AG04449 (cell line): ENCODE measurements at regions not wholly inside any gene's neighbourhood (a gene's known extent, or its start where the extent isn't known, plus 50 kb on each side); places are given as distances from the start of the nearest gene placed in this dataset.
A peak's percentile ranks its signal among the peaks of the same experiment; 100 is the strongest.

ENCODE experiments used
- CTCF ChIA-PET: fragments of 350-600 bp; formaldehyde crosslinking; extraction: SDS; loops from one replicate; lab custom pipeline; 2021; ENCODE audit warnings: antibody characterized with exemption; lab: Yijun Ruan, JAX
- POLR2A ChIA-PET: fragments of 400-600, 350-600 bp; formaldehyde crosslinking; extraction: SDS; loops from one replicate; lab custom pipeline; 2020; ENCODE audit warnings: antibody characterized with exemption, inconsistent platforms; lab: Yijun Ruan, JAX
- DNase-seq: peaks from one replicate; pipeline ENCODE4 v3.0.0-alpha.2; 2010; ENCODE audit warnings: low read depth, low spot score
- H3K4me3 ChIP-seq: 2 replicates; pipeline ENCODE4 v1.5.1; 2011; ENCODE audit warnings: low read depth, mild to moderate bottlenecking, control low read depth, low read length
- TF ChIP-seq, protein P1 (sequence below): IDR thresholded peaks from one replicate; pipeline ENCODE4 v1.5.1; 2011; ENCODE audit warnings: mild to moderate bottlenecking, moderate library complexity, low read length, control low read depth, inconsistent platforms; ENCODE audit not compliant: insufficient read depth; ENCODE audit errors: missing control alignments

DNA sequence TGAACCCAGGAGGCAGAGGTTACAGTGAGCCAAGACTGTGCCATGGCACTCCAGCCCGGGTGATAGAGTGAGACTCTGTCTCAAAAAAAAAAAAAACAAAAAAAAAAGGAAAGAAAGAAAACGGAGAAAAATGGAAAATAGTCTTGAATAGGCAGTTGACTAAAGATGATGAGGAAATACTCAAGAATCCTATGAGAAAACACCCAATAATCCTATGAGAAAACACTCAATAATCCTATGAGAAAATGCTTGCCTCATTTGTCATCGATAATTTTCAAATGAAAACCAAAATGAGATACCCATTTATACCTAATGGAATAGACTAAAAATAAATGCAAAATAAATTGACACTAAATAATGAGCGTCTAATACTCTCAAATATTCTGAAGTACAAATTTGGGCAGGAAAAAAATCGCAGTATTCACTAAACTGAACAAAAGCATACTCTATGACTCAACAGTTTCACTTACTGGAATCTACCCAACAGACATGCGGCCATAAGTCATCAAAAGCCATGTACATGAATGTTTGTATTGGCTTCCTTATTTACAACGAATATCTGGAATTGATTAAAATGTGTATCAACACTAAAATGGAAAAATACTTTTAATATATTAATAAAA lies 733.9 kb upstream of the CHRM3 start:
- ChIA-PET CTCF (no interaction called here), POLR2A (no interaction called here)
- DNase-seq = no peak
- TF ChIP-seq, protein P1, sequence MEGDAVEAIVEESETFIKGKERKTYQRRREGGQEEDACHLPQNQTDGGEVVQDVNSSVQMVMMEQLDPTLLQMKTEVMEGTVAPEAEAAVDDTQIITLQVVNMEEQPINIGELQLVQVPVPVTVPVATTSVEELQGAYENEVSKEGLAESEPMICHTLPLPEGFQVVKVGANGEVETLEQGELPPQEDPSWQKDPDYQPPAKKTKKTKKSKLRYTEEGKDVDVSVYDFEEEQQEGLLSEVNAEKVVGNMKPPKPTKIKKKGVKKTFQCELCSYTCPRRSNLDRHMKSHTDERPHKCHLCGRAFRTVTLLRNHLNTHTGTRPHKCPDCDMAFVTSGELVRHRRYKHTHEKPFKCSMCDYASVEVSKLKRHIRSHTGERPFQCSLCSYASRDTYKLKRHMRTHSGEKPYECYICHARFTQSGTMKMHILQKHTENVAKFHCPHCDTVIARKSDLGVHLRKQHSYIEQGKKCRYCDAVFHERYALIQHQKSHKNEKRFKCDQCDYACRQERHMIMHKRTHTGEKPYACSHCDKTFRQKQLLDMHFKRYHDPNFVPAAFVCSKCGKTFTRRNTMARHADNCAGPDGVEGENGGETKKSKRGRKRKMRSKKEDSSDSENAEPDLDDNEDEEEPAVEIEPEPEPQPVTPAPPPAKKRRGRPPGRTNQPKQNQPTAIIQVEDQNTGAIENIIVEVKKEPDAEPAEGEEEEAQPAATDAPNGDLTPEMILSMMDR = no peak
- H3K4me3 ChIP-seq = no peak overlapping the region

DNA sequence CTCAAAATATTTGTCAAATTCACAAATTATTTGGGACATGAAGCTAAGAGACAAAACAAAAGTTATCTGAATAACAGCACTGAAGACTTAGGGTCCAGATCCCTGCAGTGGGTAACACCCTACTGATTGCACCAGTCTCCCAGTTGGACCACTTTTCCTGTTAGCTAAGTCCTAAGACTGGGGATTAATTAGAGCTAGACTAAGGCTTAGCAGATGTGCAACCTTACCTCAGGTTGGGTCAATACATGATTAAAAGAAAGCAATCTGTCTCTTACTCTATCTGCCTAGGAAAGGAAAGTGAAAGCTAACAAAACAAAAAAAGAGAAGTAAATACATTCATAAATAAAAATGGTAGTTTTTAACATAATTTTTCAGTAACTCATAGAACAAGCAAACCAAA lies 737.2 kb upstream of the CHRM3 start:
- TF ChIP-seq, protein P1 = no peak
- POLR2A ChIA-PET = no interaction called here
- no peak for DNase-seq
- CTCF ChIA-PET = no interaction called here
- H3K4me3 ChIP-seq = no peak overlapping the region

DNA sequence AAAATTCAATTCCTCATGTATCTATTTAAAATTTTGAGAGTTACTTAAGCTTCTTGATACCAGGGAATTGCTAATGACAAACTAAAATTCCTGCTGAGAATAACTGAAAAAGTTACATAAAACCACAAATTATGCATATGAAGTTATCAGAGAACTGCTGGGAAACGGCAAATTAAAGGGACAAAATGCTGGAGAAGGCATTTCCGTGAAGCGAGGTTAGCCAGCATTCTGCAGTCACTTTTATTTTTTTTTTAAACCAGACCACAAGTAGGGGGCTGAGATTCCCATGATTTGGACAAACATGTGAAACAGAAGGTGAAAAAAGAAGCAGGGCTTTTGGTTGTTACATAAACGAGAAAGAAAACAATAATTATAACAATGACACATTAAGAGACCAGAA lies 737.6 kb upstream of the CHRM3 start:
- DNase-seq = no peak
- TF ChIP-seq, protein P1 = no peak
- H3K4me3 ChIP-seq = no peak overlapping the region
- POLR2A ChIA-PET = no interaction called here
- CTCF ChIA-PET = no interaction called here

DNA sequence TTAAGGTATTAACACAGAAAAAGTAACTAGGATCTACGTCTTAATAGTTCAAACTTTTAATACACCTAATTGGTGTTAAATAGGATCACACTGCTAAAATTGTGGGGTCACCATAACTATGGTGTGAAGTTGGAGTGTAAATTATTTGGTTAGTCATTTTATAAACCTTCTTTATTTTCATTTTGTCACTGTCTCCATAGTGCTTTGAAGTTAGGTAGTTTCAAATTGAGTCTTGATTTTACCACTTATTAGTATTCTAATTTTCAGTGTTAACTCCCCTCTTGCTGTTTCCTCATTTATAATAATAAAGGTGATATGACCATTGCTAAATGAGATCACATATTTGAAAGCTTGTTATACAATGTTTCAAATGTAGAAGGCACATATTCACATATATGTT lies 738.1 kb upstream of the CHRM3 start:
- TF ChIP-seq, protein P1 = no peak
- DNase-seq = no peak
- ChIA-PET CTCF (no interaction called here), POLR2A (no interaction called here)
- H3K4me3 ChIP-seq = no peak overlapping the region

DNA sequence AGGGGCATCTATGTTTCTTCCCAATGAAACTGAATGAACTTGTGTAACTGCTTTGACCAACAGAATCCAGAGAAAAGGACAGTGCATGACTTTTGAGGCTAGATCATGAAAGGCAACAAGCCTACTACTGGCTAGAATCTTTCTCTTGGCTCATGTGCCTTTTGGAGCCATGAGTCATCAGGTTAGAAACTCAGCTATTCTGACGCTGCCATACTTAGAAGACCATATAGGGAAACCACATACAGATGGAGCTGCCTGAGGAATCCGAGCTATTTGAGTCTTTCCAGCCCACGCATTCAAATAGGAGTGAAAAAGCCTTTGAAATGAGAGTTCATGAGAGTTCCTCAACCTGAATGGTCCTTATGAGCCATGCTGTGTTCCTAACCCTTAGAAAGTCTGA lies 738.5 kb upstream of the CHRM3 start:
- TF ChIP-seq, protein P1 = no peak
- ChIA-PET POLR2A (no interaction called here), CTCF (no interaction called here)
- no peak overlapping the region for H3K4me3 ChIP-seq
- peak; percentile 100 for DNase-seq

DNA sequence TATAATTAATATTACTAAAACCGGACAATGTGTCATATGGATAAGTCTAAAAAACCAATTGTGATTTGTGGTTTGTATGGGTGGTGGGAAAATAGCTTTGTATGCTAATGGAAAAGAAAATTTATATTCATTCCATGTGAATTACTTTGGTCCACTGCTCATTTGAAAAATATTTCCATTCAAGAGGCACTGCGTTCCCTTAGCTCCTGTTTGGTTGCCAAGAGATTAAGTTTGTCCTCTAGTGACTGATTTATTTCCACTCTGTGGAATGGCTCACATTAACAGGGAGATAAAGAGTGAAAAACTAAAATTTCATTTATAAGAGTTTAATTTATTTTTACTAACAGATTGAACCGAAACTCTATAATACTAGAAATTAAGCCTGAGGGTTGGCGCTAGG lies 744.1 kb upstream of the CHRM3 start:
- ChIA-PET CTCF (no interaction called here), POLR2A (no interaction called here)
- TF ChIP-seq, protein P1 = no peak
- H3K4me3 ChIP-seq = no peak overlapping the region
- DNase-seq = no peak
